ENCODE measurements at regions not wholly inside any gene's neighbourhood (a gene's known extent, or its start where the extent isn't known, plus 50 kb on each side); places are given as distances from the start of the nearest gene placed in this dataset.

DNA sequence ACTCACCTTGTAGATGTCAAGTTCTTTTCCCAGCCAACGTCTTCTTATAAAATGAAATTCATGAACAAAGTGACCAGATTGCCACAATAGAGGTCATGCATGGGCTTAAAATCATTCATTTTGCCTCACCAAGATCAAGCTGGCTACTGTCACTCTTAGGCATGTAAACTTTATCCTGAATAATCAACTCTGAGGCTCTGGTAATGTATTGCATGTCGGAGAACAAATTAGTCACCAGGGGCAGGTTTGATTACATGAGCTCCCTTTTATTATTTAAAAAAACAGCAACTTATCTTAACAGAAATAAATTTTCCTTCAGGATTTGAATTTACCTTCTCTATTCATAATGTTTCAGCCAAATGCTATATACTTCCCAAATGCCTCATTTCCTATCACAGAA is 112.9 kb upstream of the SP4 start:
- TF ChIP-seq CTCF (IDR thresholded peaks at IDR 0.05; ENCODE audit: borderline replicate concordance, extremely low read depth, low read length, poor library complexity, severe bottlenecking) (no peak), EZH2 (IDR thresholded peaks at IDR 0.05; ENCODE audit: borderline replicate concordance, low read depth, low read length, severe bottlenecking) (no peak)

Measured in DND-41 (cell line).